ENCODE measurements at regions not wholly inside any gene's neighbourhood (a gene's known extent, or its start where the extent isn't known, plus 50 kb on each side); places are given as distances from the start of the nearest gene placed in this dataset.
A peak's percentile ranks its signal among the peaks of the same experiment; 100 is the strongest.

DNA sequence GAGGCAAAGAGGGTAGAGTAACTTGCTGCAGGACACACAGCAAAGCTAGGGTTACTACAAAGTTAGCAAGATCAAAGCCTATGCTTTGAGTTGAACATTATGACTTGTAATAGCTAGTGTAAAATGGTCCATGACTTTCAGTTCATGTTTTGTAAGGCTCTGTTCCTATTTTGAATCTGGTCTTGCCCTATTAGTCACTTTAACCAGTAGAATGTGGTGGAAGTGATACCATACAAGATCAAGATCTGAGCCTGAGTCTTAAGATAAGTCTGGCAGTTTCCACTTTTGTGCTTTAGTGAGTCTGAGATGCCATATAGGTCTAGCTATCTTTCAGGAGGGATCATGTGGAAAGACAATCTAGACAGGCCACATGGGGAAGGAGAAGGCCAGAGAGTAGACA is 282.1 kb upstream of the BRINP3 start:
- no peak for TF ChIP-seq TAF1 (IDR thresholded peaks at IDR 0.05; ENCODE audit: low read depth, low read length)
- no peak for TF ChIP-seq POLR2AphosphoS5 (IDR thresholded peaks at IDR 0.05; ENCODE audit: low read depth, low read length)
- no peak for TF ChIP-seq POLR2A (IDR thresholded peaks at IDR 0.05; ENCODE audit: low read depth, low read length)
- peak; percentile 97 for TF ChIP-seq SPI1 (IDR thresholded peaks at IDR 0.05; ENCODE audit: low read depth, low read length)
- TF ChIP-seq POU2F2 (IDR thresholded peaks at IDR 0.05; ENCODE audit: low read depth, low read length) = no peak; the same call in 1 of the 2 replicates

Data from GM12891 (cell line).